ENCODE measurements at regions not wholly inside any gene's neighbourhood (a gene's known extent, or its start where the extent isn't known, plus 50 kb on each side); places are given as distances from the start of the nearest gene placed in this dataset.

DNA sequence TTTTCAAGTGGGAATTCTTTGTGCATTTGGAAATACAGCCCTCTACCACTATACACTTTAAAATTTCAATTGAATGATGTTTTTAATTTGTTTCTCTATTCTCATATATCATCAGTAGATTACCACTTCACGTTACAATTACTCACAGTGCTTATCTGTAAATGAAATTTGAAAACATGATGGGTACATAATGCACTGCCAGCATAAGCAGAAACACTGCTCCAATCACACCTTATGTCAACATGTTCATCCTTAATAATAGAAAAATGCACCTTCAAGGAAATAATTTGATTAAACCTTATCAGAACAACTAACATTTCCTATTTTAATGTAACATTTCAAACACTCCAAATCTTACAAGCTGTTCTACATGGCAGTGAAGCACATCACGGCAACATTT is 718.4 kb downstream of the GBE1 start:
- FAIRE-seq = no peak

DNA sequence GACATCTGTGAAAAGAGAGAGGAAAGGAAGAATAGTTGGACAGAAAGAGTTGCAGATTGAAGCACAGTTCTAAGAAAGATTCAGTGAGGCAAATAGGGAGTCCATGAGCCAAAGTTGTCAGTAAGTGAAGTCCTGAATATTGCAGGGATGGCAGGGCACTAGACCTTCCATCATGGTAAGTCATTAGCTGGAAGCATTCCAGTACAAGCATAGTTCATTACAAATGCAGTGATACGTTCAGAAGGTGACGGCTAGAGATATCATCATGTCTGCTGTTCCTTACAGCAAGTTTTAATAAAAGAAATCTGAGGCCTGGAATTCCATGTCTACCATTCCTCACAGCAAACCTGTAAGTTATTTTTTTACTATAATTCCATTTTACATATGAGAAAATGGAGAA is 720.1 kb downstream of the GBE1 start:
- FAIRE-seq = no peak

DNA sequence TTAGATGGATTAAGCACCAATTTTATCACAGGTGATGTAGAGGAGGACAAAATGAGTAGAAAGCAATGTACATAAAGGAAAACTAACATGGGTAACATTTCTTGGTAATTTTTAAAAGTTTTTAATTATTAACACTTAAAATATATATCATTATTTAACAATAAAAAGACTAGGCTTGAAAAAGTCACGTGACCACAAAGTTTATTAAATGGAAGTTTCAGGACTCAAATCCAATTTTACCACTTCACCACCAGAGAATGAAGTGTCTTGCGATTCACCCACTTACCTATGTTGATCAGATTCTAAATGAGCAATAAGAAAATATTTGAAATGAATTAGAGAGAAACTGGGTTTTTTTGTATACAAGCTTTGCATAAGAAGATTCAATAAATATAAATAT is 721.3 kb downstream of the GBE1 start:
- no peak for FAIRE-seq

DNA sequence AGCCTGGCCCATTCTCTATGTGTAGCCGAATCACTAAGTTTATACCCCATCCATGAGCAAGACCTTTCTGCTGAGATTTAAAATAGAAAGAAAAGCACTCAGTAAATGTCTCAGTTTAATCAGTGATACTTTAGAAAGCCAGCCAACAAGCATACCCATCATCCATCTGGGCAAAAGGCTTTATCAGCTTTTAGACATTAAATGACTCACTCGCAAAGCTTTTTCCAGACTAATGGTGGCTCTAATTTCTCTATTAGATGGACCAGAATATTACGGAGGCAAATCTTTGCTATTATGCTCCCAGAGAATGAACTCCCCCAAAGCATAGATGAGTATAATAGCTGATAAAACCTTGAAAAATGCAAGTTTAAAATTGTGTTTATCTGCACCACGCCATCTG is 727.8 kb downstream of the GBE1 start:
- no peak for FAIRE-seq

DNA sequence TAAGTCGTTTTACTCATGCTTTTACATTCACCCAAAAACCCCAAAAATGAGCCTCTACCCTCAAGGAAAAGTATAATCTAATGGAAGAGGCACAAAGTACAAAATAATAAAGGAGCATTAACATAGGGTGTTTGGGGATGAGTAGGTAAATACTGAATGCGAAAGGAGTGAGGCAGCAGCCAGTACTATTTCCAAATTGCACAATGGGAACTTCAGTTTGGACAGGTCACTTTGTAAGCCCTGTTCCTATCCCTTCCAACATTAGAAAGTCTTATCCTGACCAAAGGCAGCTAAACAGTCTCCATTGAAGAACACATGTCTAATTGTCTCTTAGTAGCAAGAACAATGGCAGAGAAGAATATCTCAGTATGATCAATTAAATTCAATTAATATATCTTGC is 728.3 kb downstream of the GBE1 start:
- FAIRE-seq = no peak

DNA sequence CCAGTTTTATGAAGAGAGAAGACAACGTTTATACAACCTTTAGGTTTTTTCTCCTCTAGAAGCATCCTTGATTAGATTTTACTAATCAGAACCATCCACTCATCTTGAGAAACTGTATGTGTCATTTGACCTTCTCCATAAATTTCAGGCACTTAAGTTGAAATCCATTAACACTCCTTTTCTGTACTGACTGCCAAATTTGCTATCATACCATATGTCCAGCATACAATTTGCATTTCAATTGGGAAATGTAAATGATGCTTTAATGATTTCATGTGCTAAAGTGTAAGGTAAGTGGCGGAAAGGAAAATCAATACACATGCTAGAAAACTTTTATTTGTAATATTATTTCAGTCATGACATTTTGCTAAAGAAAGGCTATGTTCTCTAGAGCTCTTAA is 731.6 kb downstream of the GBE1 start:
- no peak for FAIRE-seq

DNA sequence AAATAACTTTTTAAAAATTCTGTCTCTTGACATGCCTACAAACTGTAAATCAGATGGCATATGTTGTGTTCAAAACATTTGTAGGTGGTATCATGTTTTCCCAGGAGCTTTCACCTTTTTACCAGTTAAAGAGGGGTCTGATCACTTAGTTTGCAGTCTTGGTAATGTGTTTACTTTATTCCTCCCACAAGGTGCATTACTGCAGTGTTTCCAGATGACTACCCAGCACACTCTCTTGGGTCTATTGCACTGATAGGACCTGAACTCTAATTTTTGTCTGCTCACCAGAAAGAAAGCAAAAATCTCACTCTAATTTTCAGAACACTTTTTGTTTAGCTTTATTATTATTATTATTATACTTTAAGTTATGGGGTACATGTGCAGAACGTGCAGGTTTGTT is 734.1 kb downstream of the GBE1 start:
- no peak for FAIRE-seq

DNA sequence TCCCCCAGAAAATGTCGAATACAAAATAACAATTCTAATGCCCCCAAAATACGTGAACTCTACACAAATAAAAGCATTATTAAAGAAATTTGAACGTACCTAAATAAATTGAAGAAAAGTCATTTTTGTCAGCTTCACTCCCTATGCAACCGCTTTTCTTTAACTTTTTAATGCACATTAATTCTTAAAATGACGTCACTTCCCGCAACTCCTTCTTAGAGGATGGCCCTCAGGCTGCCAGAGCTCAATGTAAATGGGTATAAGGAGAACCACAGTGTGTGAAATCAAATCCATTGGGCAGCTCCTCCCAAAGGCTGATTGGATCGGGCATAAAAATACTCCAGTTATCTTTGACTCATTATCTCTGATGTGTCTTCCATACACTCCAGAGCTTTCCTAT is 736.9 kb downstream of the GBE1 start:
- no peak for FAIRE-seq

DNA sequence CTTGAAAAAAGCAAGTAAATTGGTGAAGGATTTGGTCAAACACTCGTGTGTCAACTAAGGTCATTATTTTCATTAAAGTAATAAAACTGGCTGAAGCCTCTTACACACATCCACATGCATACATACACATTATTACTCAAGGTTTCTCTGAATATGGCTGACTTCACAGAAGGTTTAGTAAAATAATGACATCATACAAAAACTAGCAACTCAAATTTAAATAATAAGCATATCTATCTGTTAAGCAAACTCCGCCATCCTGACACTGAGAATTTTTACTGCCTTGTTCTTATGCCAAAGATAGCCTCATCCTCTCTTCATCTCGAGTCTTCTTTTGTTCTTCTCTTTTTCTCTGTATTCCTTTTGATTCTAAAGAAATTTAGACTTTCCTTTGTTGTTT is 739.1 kb downstream of the GBE1 start:
- FAIRE-seq = no peak

DNA sequence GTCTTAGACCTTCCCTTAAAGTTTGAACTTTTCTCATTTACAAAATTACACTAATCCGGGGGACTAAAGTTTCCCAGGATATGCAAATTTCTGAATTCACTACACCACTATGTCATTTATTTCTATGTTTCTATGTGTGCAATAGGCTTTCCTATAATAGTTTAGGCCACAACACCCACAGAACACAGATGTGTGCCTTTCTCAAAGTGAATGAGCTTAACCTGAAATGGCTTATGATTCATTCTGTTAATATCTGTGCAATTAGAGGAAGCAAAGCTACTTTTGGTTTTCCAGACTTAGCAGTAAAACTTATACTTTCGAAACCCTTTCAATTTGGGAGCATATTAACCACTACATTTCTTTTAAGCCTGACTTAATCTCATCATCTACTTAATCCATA is 748.1 kb downstream of the GBE1 start:
- no peak for FAIRE-seq

DNA sequence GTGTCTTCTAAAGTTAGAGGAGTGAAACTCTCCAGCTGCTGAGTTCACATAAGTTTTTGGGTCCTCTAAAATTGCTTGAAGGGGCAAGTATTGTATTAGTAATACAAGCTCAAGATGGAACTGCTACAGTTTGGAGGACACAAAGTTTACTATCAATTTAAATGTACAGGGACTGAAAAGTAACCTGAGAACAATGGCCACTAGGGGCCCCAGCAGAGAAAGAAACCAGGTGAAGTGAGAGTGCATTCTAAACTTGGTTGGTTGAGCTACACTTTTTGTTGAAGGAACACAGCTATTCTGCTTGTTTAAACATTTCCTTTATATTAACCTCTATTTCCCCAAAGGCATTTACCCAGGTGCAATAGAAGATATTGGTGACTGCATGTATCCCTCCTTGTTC is 755.5 kb downstream of the GBE1 start:
- FAIRE-seq = no peak

DNA sequence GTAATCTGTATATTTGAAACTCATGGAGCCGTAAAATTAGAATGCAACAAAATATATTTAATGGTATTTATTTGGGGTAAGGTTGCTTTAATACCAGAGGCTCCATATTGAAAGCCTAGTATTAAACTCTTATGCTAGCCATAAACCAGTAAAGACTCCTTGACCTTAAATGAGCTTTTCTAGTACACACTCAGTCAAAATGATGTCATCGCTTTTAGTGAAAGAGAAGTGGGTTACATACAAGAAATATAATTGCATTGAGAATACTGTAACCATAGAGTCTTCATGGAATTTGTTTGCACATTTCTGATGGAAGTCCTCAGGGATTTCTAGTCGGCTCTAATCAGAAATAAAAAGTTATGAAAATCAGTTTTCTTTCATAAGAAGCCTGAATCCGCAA is 757.6 kb downstream of the GBE1 start:
- FAIRE-seq = no peak

DNA sequence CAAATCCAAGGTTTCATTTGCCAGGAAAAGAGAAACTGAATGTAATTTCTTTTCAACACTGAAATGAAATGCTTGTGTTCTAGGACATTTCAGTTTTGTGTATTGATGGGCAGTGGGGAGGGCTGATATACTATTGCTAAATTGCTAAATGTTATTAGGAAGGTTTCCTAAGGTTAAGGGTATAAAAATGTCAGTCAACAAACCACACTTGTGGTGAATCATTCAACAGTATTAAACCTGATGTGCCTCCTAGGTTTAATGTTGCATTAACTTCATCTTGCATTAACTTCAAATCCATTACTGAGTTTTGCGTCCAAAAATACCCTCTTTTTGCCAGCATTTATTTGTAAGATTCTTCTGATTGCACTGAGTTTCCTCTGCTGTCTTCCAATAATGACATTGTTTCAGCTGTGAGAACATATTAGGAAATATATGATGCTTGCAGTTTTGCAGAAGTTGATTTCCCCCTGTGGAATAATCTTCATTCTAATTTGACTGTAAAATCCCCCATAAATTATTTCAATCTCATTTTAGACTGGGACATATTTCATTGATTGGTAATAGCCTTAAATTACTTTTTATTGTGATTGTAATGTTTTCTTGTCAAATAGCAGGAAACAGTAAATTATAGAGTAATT is 758.3 kb downstream of the GBE1 start:
- FAIRE-seq = no peak

DNA sequence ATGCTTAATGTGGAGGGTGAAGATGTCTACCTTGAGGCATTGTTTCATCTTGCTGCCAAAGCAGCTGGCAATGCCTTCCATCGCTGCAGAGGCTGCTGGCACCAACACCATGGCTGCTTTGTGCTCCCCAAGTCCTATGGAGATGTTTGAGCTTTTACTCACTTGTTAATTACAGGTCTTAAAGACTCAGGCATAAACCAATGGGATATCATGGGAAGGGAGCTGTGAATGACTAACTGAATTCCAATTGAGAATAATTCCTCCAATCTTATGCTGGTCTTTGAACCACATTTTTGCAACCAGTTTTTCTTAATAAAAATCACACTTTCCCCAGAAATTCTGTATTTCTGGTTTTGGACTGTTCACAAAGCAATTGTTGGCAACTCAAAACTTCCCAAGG is 762.0 kb downstream of the GBE1 start:
- no peak for FAIRE-seq

DNA sequence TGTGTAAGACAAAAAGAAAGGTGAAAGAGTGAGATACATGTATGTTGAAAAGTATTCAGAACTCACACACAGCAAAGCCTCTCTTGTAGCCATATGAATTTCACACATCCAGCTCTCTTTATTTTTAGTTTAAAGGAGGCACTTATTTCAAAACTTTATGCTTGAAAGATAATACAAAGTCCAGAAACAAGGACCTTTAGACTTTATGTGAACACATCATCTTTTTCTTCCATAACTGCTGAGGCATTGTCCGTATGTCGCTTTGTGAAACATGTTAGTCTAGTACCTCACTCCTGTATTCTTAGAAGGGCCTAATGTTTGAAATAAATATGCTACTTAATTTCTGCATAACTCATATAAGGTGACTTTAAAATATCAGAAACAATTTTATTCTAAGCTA is 763.4 kb downstream of the GBE1 start:
- FAIRE-seq = no peak

DNA sequence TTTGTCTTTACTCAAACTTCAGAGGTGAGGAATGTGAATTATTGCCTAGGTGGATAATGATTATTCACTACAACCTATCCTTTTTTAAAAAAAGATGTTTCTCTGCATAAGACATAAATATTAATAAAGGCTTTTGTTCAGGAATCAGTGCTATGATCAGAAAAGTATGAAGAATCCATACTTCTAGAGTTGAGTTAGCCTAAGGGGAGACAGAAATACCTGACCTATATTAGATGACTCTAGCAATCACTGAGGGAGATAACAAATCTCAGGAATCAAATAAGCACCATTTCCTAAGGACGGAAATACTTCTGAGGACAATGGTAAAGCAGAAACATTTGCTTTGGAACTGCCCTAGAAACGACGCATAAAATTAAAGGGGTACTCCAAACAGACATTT is 763.8 kb downstream of the GBE1 start:
- FAIRE-seq = no peak

DNA sequence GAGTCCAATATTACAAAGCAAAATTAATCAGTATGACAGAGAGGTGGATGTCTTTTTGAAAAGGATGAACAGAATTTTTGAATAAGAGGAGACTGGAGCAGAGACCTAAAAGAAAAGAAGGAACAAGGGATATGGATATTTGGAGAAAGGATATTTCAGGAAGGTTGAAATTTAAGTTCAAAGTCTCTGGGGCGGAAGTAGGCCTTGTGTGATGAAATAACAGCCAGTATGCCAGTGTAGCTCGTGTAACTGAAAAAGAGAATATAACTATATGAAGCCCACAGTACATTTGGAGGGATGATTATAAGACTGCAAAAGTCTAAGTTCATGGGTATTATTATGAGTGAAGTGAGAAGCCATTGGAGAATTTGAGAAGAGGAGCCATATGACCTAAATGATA is 766.7 kb downstream of the GBE1 start:
- no peak for FAIRE-seq

DNA sequence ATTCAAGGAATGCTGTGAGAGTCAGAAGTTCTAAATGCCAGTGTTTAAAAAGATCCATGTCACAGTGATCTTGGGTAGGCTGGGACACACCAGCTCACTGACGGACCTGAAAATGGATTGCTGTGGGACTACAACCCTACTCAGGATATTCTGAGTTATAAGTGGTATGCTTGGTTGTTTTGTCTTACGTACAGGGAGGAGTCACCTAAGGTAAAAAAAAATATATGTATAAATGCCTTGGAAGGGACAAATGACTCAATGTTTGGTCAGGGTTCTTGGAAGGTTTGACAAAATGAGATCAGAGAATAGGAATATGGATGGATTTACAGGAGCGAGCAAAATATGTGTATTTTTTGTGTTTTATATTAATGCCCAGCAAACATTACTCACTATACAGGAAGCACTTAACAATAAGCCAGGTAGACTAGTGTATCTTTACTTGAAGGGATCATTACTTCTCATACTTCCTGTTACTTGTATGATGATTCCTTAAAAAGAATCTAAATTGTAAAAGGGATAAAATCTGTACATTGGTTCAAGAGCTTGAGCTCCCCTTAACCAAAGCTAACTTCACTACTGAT is 767.3 kb downstream of the GBE1 start:
- no peak for FAIRE-seq

DNA sequence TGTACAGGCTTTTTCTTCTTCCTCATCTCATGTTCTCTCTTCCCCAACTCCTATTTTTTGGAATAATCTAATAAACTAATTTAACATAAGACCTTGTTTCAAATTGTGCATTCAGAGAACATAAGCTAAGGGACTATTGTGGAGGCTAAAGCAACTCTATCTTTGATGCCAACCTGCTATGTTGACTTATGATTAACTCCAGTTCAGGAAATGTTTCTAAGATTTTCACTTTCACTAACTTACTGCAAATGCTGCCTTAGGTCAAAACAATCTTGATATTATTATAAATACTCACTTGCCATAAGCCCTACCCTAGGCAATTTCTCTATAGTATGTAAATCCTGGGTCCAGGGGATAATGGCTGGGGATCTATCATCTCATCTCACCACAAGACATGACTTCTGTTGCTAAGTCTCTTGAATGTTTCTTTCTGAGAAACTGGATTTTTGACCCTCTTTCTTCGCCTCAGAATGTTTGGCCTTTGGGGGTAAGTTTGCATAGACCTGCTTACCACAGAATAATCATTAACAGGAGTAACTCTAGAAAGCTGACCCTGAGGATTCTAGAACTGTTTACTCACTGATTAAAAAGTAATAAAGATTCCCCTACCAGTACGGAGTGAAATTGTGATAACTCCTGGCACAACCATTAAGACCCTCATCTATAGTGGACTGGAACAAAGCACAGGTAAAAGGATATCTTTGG is 768.1 kb downstream of the GBE1 start:
- no peak for FAIRE-seq

DNA sequence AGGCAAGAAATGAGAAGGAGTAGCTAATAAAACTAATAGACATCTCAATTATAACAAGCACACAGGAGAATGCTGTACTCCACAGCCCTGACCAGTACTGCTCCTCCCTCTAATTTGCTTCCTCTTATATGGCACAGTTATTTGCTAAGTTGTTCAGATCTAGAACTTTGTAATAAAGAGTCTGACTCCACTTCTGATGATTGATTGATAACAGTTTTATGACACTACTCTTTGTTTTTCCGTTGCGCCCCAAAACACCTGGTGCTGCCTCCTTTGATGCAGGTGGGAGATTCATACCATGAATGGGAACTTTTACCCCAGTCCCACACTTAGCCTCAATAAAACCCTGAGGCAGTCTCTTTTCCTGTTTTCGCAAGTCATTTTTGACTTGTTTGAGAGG is 777.7 kb downstream of the GBE1 start:
- FAIRE-seq = no peak

DNA sequence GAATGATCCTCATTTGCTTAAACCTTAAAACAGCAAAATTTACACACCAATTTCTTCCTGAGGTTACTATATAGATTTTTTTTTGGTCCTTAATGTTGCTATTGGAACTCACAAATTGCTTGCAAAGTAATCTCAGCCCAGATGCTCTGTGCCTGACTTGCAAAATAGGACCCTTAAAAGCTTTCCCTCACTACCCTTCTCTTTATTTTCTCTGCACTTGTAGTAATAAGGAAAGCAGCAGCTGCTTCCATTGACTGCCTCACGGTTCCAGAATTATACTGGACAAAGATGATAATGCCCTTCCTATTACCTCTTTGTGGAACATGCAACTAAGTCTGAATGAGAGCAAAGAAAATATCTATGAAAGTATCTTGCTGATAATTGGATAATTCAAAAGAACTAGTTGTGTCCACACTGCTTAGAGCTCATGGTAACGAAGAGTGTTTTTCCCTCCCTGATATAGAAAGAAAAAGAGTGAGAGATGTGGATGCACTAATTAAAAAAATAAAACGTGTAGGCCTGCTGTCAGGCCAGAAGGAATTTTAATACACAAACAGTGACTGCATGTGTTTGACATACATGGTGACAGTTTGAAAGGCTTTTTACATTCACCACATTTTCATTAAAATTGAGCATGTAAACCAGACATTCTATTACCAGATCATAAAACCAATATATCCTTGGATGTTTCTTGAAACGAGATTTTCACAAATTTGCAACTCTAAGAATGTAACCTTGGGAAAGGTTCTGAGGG is 783.1 kb downstream of the GBE1 start:
- FAIRE-seq = no peak

DNA sequence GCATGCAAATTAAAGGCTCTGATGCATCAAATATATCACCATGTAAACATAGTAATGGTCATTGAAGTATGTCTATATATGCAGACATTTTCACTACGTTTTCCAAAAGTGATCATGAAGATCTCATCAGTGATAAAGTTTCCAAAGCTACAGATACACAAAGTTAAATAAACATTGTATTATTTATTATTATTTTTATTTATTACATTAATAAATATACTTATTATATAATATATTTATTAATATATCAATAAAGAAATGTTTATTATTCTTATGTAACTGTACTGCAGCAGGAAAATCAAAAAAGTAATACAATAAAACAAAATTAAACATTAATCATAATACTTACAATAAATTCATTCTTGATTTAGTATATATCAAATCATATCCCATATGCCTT is 791.2 kb downstream of the GBE1 start:
- no peak for FAIRE-seq

DNA sequence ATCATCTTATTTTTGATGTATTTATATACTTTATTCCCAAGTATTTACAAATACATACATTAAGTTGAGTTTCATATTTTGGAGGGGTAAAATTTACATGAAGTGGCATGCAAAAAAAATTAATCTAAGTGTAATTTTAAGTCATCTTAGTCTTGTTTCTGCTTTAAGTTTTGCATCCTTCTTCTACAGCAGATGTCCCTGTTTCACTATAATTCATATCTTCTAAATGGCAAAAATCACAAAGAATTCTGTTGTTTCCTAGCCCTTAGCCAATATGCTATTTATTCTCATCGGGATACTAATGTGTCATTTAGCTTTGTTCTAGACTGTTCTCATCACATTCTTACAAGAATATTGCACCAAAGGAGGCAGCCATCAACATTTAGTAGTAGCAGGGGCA is 831.9 kb downstream of the GBE1 start:
- no peak for FAIRE-seq

DNA sequence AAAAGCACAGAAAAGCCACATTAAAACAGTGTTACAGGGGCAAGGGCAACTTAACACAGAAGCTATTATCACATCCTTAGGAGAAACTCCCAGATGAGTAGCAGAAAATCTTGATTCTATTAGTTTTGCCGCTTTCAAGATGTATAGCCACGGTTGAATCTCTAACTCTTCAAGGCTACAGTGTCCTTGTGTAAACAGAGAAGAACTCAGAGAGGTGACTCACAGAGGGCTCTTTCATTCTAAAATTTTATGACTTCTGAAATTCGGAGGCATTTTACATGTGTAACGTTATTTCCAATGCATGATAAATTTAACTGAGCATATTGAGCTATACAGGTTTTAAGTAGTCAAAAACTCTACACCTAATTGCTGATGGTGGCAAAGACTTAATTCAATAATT is 846.6 kb downstream of the GBE1 start:
- FAIRE-seq = no peak
